ENCODE measurements at regions not wholly inside any gene's neighbourhood (a gene's known extent, or its start where the extent isn't known, plus 50 kb on each side); places are given as distances from the start of the nearest gene placed in this dataset.

DNA sequence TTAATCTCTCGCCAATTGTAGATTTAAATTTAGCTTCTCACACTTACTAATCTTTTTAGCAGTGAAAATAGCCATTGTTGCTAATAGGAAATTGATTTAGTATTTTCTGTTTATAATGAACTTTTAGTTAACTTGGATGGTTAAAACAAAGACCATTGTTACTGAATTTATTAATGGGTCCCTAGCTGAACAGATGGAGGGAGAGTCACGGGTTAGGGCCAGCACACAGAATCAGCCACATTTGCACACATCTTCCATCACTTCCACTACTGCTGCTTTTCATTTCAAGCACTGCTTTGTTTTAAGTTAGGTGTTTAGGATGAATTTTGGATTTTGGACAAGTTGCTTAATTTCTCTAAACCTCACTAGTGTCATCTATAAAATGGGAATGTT, 125.9 kb upstream of the ADAMTSL1 start:
- H3K9me3 Mint-ChIP-seq (ENCODE audit: unreplicated experiment), result no peaks in the 10 kb centered on the region
- peaks cover 5% of the 10 kb centered on the region for H3K4me1 ChIP-seq (ENCODE audit: insufficient read depth, low read length)
- H3K79me2 ChIP-seq (ENCODE audit: insufficient read depth, low read length), result no peaks in the 10 kb centered on the region
- no peaks in the 10 kb centered on the region for H3K36me3 Mint-ChIP-seq (ENCODE audit: low read depth, unreplicated experiment)
- no peak overlapping the region for H3K27ac ChIP-seq (ENCODE audit: low read depth, low read length)
- peak; percentile 26 for FAIRE-seq
- H3K27me3 Mint-ChIP-seq (ENCODE audit: low read depth, unreplicated experiment), result no peaks in the 10 kb centered on the region
- peak overlapping the region; percentile 10 for H3K4me2 ChIP-seq (ENCODE audit: low read length)
- no peak for TF ChIP-seq EZH2 (IDR thresholded peaks at IDR 0.05; ENCODE audit: insufficient read depth, low read length)
- TF ChIP-seq, protein P1, sequence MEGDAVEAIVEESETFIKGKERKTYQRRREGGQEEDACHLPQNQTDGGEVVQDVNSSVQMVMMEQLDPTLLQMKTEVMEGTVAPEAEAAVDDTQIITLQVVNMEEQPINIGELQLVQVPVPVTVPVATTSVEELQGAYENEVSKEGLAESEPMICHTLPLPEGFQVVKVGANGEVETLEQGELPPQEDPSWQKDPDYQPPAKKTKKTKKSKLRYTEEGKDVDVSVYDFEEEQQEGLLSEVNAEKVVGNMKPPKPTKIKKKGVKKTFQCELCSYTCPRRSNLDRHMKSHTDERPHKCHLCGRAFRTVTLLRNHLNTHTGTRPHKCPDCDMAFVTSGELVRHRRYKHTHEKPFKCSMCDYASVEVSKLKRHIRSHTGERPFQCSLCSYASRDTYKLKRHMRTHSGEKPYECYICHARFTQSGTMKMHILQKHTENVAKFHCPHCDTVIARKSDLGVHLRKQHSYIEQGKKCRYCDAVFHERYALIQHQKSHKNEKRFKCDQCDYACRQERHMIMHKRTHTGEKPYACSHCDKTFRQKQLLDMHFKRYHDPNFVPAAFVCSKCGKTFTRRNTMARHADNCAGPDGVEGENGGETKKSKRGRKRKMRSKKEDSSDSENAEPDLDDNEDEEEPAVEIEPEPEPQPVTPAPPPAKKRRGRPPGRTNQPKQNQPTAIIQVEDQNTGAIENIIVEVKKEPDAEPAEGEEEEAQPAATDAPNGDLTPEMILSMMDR (IDR thresholded peaks at IDR 0.05; ENCODE audit: insufficient read depth, low read depth, low read length), result no peak
- no peak overlapping the region for H3K27ac Mint-ChIP-seq (ENCODE audit: unreplicated experiment)
- H4K20me1 ChIP-seq (ENCODE audit: insufficient read depth, low read length), result no peaks in the 10 kb centered on the region
- no peak overlapping the region for H2AFZ ChIP-seq (ENCODE audit: low read depth, low read length)
- no peak overlapping the region for H3K4me3 ChIP-seq (ENCODE audit: insufficient read depth, low read depth, low read length)
- H3K4me3 Mint-ChIP-seq (ENCODE audit: unreplicated experiment), result no peak overlapping the region
- H3K4me1 Mint-ChIP-seq (ENCODE audit: low read depth, unreplicated experiment), result peaks cover 9% of the 10 kb centered on the region
- DNase-seq (ENCODE audit: low read depth), result no peak
- no peaks in the 10 kb centered on the region for H3K9me3 ChIP-seq (ENCODE audit: insufficient read depth, low read depth, low read length)
- no peak overlapping the region for H3K9ac ChIP-seq (ENCODE audit: low read length)
- H3K36me3 ChIP-seq (ENCODE audit: insufficient read depth, low read length), result no peaks in the 10 kb centered on the region
- no peaks in the 10 kb centered on the region for H3K27me3 ChIP-seq (ENCODE audit: insufficient read depth, low read length)

DNA sequence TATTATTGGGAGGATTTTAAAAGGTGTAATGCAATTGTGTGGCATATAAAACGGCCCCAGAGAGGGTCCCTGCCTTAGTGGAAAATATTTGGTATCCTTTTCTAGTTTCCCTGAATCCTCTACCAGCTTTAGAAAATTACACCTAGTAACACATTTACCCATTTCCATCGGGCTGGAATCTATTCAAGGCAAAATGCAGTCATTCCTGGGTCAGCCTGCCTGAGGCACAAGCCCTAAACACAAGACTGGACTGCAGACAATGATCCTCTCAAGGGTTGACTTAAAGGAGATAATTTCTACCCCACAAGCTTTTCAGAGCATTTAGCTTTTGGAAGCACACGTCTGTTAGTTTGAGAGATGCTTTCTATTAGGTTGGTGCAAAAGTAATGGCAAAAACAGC, 124.4 kb upstream of the ADAMTSL1 start:
- Mint-ChIP-seq H3K27ac (ENCODE audit: unreplicated experiment) (no peak overlapping the region), H3K27me3 (ENCODE audit: low read depth, unreplicated experiment) (no peaks in the 10 kb centered on the region), H3K4me1 (ENCODE audit: low read depth, unreplicated experiment) (peaks cover 6% of the 10 kb centered on the region), H3K9me3 (ENCODE audit: unreplicated experiment) (no peaks in the 10 kb centered on the region), H3K4me3 (ENCODE audit: unreplicated experiment) (no peak overlapping the region), H3K36me3 (ENCODE audit: low read depth, unreplicated experiment) (no peaks in the 10 kb centered on the region)
- no peak for FAIRE-seq
- Histone ChIP-seq H3K79me2 (ENCODE audit: insufficient read depth, low read length) (no peaks in the 10 kb centered on the region), H3K4me3 (ENCODE audit: insufficient read depth, low read depth, low read length) (no peak overlapping the region), H3K9me3 (ENCODE audit: insufficient read depth, low read depth, low read length) (no peaks in the 10 kb centered on the region), H2AFZ (ENCODE audit: low read depth, low read length) (no peak overlapping the region), H4K20me1 (ENCODE audit: insufficient read depth, low read length) (no peaks in the 10 kb centered on the region), H3K4me2 (ENCODE audit: low read length) (no peak overlapping the region), H3K9ac (ENCODE audit: low read length) (no peak overlapping the region), H3K4me1 (ENCODE audit: insufficient read depth, low read length) (peaks cover 5% of the 10 kb centered on the region), H3K27ac (ENCODE audit: low read depth, low read length) (no peak overlapping the region), H3K36me3 (ENCODE audit: insufficient read depth, low read length) (no peaks in the 10 kb centered on the region), H3K27me3 (ENCODE audit: insufficient read depth, low read length) (no peaks in the 10 kb centered on the region)
- TF ChIP-seq, protein P1 (IDR thresholded peaks at IDR 0.05; ENCODE audit: insufficient read depth, low read depth, low read length), result no peak
- no peak for TF ChIP-seq EZH2 (IDR thresholded peaks at IDR 0.05; ENCODE audit: insufficient read depth, low read length)
- no peak for DNase-seq (ENCODE audit: low read depth)

DNA sequence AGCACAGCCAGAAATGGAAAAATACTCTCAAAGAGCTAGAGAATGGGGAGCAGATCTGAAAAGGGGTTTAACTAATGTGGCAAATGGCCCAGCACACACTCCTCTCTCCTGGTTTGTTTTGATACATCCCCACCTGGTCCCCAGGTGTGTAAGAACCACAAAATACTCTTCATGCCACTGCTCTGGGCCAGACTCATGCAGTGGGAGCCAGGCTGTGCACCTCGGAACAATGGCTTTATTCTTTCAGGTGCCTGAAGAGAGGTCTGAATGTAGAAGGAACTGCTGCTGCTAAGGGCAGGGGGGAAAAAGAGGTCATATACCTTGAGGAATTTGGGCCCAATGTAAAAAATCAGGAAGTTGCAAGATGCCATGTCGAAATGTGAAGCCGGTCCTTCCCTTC, 123.9 kb upstream of the ADAMTSL1 start:
- Histone ChIP-seq H3K27ac (ENCODE audit: low read depth, low read length) (no peak overlapping the region), H3K9ac (ENCODE audit: low read length) (no peak overlapping the region), H4K20me1 (ENCODE audit: insufficient read depth, low read length) (no peaks in the 10 kb centered on the region), H3K27me3 (ENCODE audit: insufficient read depth, low read length) (no peaks in the 10 kb centered on the region), H2AFZ (ENCODE audit: low read depth, low read length) (no peak overlapping the region), H3K79me2 (ENCODE audit: insufficient read depth, low read length) (no peaks in the 10 kb centered on the region), H3K36me3 (ENCODE audit: insufficient read depth, low read length) (no peaks in the 10 kb centered on the region), H3K9me3 (ENCODE audit: insufficient read depth, low read depth, low read length) (no peaks in the 10 kb centered on the region), H3K4me2 (ENCODE audit: low read length) (no peak overlapping the region), H3K4me3 (ENCODE audit: insufficient read depth, low read depth, low read length) (no peak overlapping the region), H3K4me1 (ENCODE audit: insufficient read depth, low read length) (peaks cover 5% of the 10 kb centered on the region)
- Mint-ChIP-seq H3K36me3 (ENCODE audit: low read depth, unreplicated experiment) (no peaks in the 10 kb centered on the region), H3K4me1 (ENCODE audit: low read depth, unreplicated experiment) (peaks cover 6% of the 10 kb centered on the region), H3K4me3 (ENCODE audit: unreplicated experiment) (no peak overlapping the region), H3K27me3 (ENCODE audit: low read depth, unreplicated experiment) (no peaks in the 10 kb centered on the region), H3K9me3 (ENCODE audit: unreplicated experiment) (no peaks in the 10 kb centered on the region), H3K27ac (ENCODE audit: unreplicated experiment) (no peak overlapping the region)
- no peak for DNase-seq (ENCODE audit: low read depth)
- no peak for FAIRE-seq
- TF ChIP-seq, protein P1 (IDR thresholded peaks at IDR 0.05; ENCODE audit: insufficient read depth, low read depth, low read length), result no peak
- no peak for TF ChIP-seq EZH2 (IDR thresholded peaks at IDR 0.05; ENCODE audit: insufficient read depth, low read length)

All from astrocyte (in vitro differentiated cells and primary cell).